NCI-H2029 treated with DMSO at 0.1 percent for 48 hours (cell line): ENCODE measurements at regions not wholly inside any gene's neighbourhood (a gene's known extent, or its start where the extent isn't known, plus 50 kb on each side); places are given as distances from the start of the nearest gene placed in this dataset.
"Not testable (repeated sequence)": the region's sequence is repeated elsewhere in the genome, so short reads cannot be mapped to it uniquely, and the experiment has no call there.

Experiments
- DNase-seq: peaks from one replicate; lab custom pipeline; 2025; lab: John Stamatoyannopoulos, UW

DNA sequence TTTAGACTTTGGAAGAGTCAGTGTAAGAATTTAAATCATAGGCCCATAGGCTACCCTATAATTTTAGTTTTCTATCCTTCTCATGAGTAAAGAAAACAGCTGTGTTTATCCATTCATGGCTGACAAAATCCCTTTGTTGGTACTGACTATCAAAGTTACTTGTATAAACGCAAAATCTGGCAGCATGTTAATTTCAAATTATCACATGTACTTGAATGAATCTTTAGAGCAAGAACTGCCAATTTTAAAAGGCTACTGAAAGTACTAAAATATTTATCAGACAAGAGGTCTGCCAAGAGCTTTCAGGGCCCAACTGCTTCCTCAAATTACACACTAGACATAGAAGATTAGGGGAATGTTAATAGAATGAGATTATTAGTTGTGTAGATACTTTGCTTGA lies 66.6 kb downstream of the MYL12B start:
- peak; percentile 4 for DNase-seq

DNA sequence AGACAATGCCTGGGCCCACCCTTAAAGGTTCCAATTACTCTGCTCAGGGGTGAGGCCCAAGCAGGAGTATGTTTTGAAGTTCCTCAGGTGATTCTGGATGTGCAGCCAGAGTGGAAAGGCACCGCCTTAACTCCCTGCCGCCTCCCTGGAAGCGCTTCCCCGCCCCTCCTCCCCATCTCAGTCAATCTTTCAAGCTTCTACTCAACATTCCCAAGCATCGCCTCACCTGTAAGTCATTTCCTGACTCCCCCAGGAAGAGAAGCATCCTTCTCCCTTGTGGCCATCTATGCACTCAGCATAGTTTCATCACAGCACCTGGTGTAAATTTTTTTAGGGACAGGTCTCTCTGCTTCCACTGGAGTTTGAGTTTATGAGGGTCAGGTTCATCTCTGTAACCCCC lies 67.5 kb downstream of the MYL12B start:
- no peak for DNase-seq

GRCh38 chr18:3329872-3330271 lies 67.9 kb downstream of the MYL12B start:
- no peak for DNase-seq

DNA sequence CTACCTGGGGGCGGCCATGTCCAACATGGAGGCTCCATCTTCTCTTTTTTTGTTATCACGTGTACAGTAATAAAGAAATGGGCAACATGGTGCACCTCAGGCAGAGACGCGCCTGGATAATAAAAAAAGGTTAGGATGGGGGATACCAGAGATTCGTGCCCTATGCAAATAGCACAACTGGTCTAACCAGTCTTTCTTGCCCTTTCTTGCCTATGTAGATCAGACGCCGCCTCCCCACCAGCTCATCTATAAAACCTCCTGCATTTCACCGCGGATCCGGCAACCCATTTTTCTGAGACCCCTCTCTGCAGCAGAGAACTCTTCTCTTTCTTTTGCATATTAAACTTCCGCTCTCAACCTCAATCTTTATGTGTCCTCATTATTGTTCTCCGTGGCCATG lies 68.7 kb downstream of the MYL12B start:
- DNase-seq: no peak

DNA sequence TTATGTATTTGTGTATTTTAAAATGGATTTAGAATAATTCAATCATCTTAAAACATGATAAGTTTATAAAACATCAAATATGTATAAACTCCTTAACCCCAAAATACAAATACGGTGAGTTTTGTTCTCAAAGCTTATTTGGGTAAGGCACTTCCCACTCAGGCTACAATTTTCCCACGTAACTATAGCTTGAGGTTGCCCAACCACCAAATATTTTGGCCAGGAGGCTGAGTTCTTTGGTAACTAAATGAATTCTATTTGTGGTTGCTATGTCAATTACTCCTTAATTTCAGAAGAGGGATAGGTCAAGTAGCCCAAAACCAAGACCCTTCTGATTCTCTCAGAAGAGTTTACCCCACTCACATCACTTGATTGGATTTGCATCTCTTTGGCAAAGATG lies 70.4 kb downstream of the MYL12B start:
- DNase-seq: no peak

- no peak for DNase-seq
These were observed 71.3 kb downstream of the MYL12B start for GRCh38 chr18:3333056-3333720.

GRCh38 chr18:3333721-3334386 lies 71.9 kb downstream of the MYL12B start:
- DNase-seq: no peak

DNA sequence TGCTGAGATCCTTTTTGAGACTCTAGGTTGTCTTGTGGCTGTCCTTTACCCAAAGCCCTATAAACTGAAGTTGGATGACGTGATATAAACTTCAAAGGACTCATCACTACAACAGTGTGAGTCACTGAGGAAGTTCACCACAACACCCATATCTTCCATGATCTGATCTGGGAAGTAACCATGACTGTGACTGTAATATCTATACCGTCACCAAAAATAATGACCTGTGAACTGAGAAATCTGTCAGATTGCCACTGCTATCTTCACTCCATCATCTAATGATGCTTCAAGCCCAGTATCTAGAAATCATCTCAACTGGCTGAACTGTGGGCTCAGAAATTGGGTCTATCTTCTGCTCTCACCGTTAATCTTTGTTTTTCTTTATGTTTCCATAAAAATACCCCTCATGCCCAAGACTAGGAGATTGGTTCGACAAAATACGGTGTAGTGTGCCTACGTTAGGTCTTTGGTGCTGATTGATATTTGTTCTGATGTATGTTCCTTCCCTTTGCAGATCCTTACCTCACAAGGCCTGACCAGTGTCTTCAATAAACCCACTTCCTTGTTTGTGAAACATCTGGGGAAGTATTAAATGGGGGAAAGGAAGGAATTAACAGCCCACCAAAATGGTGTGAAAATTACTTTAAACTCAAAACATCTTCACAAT lies 78.2 kb downstream of the MYL12B start:
- DNase-seq: no peak

GRCh38 chr18:3340682-3341097 lies 78.8 kb downstream of the MYL12B start:
- peak; percentile 15 for DNase-seq

DNA sequence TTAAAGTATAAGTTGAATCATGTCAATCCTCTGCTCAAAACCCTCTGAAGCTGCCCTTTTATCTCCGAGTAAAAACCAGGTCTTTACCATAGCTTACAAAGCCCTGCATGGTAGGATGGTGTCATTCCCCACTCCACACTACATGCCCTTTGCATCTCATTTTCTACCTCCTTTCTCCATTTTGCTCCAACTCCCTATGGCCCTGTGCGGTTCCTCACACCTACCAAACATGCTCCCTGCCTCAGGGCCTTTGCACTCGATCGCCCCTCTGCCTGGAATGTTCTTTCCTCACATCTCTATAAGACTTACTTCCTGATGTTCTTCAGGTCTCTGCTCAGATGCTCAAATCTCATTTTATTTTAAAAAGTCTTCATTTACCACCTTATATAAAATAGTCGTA lies 80.7 kb downstream of the MYL12B start:
- no peak for DNase-seq

GRCh38 chr18:3345452-3345851 lies 83.5 kb downstream of the MYL12B start:
- no peak for DNase-seq

DNA sequence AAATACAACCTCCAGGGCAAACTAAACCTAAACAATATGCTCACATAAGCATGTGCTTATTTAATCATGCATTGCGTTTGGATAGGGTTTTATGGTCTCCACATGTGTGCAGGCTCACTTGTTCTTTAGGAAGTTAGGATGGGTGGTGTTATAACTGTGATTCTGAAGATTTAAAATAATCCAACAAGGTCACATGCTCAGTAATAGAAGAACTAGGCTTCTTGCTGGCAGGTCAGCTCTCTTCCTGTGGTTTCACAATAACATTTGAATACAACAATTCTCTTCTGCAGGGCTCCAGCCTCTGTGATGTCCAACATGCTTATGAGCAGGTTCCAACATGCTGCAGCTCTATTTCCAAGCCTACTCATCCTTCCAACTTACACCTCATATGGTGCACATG lies 84.0 kb downstream of the MYL12B start:
- no peak for DNase-seq

DNA sequence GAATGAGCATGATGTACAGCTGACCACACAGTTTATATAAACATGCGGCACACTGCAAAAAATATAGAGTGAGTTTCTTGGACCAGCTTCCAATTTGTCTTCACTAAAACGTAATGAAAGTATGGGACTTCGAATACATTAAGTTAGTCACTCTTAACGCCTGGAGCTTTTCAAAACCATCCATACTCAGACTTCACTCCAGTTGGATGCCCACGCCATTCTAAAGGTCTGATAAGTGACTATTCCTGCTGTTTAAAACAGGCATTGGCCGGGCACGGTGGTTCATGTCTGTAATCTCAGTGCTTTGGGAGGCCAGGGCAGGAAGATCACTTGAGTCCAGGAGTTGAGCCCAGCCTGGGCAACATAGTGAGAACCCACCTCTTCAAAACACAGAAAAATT lies 84.6 kb downstream of the MYL12B start:
- DNase-seq: no peak

DNA sequence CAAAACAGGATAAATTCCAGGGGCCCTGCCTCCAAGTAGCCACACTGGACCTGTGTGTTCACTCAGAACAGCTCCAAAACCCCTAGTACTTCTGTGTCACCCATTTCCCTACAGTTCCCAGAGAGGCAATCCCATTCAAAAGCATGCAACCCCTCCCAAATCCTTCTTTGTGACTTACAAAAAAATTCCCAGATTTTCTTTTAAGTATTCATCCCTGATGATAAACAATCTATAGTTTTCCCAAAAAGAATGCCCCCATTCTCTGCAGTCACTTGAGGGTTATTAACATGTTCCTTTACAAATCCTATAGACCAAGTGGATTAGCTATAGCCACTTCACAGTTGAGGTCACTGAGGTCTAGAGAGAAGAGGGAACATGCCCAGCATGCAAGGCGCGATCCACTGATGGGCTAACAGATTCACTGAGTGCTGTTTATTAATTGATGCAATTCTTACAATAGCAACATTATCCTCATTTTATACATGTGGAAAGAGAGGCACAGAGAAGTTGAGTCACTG lies 85.4 kb downstream of the MYL12B start:
- no peak for DNase-seq

DNA sequence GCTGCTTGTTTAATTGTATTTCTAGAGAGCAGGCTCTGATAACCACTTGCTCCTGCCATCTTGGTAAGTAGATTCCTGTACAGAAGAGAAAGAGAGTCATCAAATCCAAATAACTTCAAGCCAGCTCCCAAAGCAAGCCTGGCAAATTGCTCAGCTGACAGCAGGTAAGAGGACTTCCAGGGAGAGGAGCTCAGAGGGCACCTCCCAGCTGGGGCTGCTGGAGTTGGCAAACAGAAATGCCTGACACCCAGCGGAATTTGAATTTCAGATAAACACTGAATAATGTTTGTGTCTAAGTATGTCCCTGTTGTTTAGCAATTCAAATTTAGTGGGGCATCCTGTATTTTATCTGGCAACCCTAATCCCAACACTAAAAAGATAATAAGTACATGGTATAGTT lies 86.2 kb downstream of the MYL12B start:
- DNase-seq: no peak

GRCh38 chr18:3349046-3349841 lies 87.3 kb downstream of the MYL12B start:
- DNase-seq: not testable (repeated sequence)

- DNase-seq: no peak
These were observed 88.1 kb downstream of the MYL12B start for GRCh38 chr18:3350021-3350420.

DNA sequence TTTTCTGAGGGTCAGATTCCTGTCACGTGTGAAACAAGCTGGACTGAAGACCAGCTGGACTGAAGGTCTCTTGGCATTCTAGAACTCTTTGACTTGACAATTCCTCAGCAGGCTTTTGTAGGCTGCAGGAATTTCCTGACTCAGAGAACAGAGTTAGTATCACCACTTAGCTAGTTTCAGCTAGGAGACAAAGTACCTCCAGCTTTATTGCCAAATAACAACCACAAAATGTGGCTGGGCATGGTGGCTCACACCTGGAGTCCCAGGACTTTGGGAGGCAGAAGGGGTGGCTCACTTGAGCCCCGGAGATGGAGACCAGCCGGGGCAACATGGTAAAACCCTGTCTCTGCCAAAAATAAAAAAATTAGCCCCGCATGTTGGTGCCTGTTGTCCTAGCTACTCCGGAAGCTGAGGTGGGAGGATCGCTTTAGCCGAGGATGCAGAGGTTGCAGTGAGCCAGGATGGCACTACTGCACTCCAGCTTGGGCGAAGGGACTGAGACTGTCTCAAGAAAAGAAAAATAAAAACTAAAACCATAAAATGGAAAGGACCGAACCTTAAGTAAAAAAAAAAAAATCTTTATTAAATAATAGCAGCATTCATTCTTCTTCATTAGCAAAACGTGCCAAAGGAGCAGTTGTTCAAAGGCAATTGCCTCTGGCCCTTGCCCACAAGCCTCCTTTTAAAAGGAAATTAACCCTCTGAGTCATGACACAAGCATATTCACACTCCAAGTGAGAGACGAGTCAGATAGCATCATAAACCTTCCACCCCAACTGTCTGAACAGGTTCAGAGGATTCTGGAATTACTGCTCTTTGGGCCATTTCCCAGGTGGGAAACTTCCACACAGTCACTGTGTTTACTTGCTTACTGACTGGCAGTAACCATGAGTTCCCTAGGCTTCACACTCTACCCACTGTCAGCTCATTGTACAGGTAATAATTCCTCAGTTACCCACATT lies 88.9 kb downstream of the MYL12B start:
- DNase-seq: no peak

- DNase-seq: no peak
These were observed 92.6 kb downstream of the MYL12B start for GRCh38 chr18:3354506-3354905.

GRCh38 chr18:3356614-3357013 lies 93.4 kb upstream of the TGIF1 start:
- DNase-seq: no peak

GRCh38 chr18:3357516-3357915 lies 92.5 kb upstream of the TGIF1 start:
- no peak for DNase-seq
